RPMI7951 (cell line): ENCODE measurements at regions not wholly inside any gene's neighbourhood (a gene's known extent, or its start where the extent isn't known, plus 50 kb on each side); places are given as distances from the start of the nearest gene placed in this dataset.
A peak's percentile ranks its signal among the peaks of the same experiment; 100 is the strongest.

Source experiments
- DNase-seq: peaks from one replicate; pipeline ENCODE4 v3.0.0-alpha.2; 2012; ENCODE audit warnings: low read depth

DNA sequence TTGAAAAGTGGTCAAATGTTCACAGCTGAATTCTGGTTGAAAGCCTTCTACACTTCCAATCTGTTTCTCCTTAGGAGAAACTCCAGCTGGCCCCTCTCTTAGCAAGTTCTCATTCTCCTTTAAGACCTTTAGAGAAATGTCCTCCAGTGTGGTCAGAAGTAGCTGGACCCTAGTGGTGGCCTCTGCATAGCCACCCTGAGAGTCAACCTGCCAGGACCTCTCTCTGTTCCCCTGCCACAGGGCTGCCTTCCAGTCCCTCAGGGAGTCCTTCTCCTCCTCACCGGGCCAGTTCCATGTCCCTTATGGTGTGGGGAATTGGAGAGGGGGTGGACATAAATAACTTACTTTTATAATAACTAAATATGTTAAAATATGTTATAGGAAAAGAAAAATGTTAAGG, 200.9 kb upstream of the PKDCC start:
- no peak for DNase-seq

- no peak for DNase-seq
These were observed 199.9 kb upstream of the PKDCC start for GRCh38 chr2:41847744-41848441.

GRCh38 chr2:41851554-41851953, 196.3 kb upstream of the PKDCC start:
- no peak for DNase-seq

DNA sequence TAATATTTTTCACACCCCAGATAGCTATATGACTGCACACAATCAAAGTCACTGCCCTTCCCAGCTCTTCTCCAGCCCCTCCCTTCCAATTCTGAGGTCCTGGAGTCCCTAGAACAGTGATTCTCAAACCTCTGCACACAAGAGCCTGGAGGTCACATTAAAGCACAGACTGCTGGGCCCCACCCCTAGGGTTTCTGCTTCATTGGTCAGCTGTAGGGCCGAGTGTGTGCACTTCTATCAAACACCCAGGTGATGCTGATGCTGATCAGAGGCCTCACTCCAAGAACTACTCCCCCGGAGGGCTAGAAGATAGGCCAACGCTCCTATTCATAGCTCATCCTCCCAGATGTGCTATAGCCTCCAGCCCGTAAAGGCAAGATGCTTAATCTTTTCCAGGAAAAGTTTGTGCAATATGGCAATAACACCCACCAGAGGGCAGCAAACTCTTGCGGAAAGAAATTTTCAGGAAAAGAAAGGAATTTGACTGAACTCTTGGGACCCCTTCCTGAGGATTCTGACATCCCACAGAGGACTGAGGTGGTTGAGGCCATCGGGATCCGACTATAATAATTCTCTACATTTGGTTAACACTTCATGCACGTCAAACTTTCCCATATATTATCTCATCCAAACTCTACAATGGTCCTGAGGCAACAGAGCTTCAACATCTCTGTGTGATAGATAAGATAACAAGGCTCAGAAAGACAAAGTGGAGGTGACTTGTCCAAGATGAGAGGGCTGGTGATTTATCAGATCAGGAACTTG, 194.2 kb upstream of the PKDCC start:
- DNase-seq = peak; percentile 57

GRCh38 chr2:41854227-41854626, 193.6 kb upstream of the PKDCC start:
- DNase-seq = no peak

DNA sequence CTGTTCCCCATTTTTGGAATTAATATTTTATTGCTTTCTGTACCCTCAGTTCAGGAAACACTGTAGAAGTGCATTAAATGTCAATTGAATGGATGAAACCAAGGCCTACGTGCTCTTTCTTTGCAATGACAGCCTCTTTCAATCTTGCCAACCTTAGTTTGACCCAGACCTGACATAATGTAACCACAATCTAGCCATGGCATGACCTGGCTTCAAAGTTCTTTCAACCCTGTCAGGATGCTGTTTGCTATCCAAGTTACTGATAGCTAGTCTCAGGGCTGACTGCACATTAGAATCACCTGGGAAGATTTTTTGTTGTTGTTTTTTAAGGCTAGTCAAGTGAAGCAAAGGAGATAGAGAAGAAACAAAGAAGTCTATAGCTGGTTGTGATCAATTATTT, 190.9 kb upstream of the PKDCC start:
- no peak for DNase-seq

- peak; percentile 68 for DNase-seq
These were observed 188.0 kb upstream of the PKDCC start for GRCh38 chr2:41859615-41860514.

DNA sequence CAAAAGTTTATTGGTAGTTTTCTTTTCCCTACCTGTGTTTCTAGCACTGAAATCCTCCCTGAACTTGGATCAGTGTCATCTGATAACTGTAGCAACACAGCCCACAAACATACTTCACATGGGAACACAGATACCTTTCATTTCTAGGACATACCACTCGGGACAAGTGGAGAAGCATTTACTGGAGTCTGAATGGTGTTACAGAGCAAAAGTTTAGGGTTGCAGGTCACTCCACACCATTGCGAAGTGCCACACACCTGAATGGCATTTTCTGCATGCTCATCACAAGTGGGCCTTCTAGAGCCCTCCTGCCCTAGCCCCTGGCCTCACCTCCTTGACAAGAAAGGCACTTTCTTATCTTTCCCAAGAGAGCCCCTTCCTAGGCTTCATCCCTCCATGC, 184.8 kb upstream of the PKDCC start:
- DNase-seq = no peak

GRCh38 chr2:41865263-41865662, 182.6 kb upstream of the PKDCC start:
- DNase-seq = no peak

DNA sequence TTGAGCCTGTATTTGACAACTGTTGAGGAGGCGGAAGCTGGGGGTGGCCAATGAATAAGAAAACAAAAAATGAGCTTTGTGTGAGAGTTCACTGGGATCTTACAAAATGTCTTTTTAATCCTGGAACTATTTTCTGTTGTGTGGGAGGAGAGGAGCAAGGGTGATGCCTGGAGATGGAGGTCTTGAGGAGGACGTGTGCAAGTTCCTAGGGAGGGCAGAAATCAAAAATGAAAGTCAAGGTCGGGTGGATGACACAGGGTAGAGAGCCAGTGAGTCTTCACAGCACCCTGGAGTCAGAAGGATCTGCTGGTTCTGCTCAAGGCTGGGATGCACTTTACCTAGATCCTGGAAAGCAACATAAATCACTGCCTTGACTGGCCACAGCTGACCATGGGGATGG, 180.3 kb upstream of the PKDCC start:
- DNase-seq = no peak

DNA sequence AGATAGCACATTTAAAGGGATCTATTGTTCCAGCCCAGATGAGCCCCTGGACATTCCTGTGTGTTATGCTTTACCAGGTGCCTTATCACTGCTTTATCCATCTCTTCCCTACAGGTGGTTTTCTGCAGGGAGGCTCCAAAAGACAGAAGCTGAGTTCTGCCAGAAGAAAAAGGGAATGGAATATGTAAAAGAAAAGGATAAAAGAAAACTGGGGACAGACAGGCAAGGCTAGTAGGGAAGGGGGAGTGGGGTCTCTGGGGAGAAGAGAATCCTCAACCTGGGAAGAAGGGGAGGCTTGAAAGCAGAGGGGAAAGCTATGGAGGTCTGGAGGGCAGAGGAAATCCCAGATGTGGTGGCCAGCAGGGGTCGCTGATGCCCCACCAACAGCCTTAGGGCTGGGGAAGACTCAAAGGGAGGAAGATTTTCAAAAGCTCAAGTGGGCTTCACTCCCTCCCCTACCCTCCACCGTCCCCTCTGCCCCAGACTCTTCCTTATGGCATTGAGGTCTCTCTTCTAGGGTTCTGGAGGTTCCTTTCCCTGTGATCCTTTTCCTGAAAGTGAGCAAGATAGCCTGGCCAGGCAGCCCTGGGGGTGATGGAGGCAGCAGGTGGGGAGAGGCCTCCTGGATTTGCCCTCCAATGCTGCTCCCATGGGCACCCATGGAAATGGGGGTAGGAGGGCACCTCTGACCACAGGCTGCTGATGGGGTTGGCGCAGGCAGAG, 178.1 kb upstream of the PKDCC start:
- peak; percentile 50 for DNase-seq

- DNase-seq = no peak
These were observed 177.6 kb upstream of the PKDCC start for GRCh38 chr2:41870265-41870585.

DNA sequence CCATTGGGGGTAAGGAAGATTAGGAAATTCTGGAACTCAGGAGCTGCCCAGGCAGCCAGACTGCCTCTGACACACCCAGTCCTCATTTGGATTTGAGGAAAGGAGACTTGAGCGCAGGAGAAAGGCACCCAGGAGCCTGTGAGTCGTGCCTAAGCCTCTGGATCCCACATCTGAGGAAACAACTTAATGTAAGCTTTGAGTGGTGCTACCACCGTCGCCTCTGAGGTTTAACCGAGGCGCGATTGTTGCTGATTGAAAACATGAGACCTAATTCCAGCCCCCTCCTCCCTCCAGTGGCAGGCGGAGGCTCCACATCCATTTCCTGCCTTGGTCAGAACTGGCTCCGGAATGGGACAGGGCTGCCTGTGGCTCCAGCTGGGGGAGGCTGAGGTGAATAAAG, 176.7 kb upstream of the PKDCC start:
- DNase-seq = no peak

DNA sequence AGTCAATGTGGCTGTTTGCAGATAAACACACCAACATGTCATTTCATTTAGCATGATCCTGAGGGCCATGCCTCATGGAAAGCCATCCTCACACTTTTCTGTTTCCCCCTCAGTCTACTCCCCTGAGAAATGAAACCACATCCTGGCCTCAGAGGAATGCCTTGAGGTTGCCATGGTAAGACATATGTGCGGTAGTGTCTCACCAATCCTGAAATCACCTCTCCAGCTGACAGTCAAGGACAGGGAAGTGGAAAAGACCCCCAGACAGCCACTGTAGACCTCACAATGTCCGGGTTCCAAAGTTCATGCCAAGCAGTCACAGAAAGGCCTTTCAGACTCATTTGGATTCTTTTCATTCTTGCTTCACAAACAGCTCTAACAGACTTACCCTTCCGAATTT, 175.2 kb upstream of the PKDCC start:
- peak; percentile 72 for DNase-seq

DNA sequence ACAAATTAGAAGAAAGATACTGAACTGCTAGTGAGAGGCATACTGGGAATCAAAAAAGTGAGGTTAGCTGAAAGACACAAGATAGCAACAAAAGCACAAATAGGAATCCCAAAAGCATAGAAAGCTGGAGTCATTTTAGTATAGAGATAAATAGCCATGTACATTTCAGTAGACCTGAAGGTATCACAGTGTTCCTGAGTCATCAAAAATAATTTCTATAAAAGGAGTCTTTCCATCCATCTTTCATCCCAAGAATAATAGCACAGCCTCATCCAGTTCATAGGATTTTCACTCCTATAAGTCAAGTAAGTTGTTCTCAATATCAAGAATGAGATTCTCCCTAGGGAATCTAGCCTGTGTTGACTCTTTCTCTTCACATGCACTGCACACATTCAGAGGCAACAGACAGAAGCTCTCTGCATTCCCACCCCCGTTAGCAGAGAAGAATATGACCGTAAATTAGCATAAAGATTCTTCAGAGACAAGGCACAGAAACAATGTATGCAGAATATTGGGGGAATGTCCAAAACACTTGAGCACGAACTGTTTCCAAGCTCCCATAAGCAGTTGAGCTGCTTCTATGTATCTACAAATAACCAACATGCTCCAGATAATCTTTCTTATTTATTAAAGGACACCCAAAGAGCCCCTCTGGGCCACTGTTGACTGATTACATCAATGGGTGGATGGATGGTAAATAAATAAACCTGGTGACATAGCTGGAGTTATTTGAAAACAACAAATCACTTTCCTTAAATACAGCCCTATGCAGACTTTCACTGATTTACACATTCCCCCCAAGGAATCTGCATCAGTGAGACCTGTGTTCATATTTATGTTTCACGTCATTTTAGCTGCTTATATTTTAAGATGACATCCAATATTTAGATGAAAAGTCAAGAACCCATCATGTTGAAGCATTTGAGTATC, 174.5 kb upstream of the PKDCC start:
- DNase-seq = no peak

DNA sequence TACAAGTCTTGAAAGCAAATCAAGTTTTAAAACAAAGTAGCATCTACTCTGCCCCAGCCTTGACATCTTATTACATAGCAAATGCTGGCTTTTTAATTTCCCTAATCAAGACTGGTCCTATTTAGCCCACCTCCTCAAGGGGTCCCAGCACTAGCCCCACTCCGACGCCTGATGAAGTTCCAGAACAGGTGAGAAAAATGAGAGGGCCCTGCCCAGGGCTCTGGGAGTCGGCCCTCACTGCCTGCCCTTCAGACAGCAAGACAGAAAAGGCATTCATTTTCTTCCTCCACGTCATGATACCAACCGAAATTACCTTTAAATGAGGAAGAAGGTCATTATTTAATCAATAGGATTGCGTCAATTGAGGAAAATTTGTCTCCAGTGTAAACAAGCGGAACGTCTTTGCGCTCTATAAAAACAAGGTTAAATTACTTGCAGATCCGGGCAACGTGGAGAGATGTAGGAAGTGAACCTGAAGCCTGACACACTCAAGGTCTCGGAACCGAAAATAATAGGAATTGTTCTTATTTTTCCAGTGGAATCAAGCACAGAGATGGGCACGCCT, 170.6 kb upstream of the PKDCC start:
- no peak for DNase-seq

- DNase-seq = no peak
These were observed 169.8 kb upstream of the PKDCC start for GRCh38 chr2:41878056-41878455.

DNA sequence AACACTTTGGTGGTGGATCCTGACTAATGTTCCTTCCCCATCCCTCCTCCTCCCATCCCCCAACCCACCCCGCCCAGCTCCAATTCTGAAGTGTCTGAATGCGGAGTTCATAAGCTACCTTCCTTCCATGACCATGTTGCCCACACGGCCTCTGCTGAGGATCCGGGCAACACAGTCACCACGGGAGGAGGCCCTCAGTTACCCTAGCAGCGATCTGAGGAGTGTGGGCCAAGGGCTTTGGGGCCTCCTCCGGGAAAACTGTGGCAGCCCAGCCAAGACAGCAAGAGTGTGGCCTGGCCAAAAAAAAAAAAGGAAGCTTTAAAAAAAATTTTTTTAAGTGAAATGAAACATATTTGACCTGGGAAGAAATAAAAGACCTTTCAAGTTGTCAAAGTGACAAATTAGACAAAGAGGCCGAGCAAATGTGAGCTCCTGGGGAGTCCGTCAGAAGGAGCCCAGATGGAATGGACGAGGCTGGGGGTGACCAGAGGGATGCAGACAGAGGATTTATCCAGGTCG, 169.0 kb upstream of the PKDCC start:
- no peak for DNase-seq

GRCh38 chr2:41879235-41879916, 168.4 kb upstream of the PKDCC start:
- peak; percentile 68 for DNase-seq
